ENCODE measurements at regions not wholly inside any gene's neighbourhood (a gene's known extent, or its start where the extent isn't known, plus 50 kb on each side); places are given as distances from the start of the nearest gene placed in this dataset.

DNA sequence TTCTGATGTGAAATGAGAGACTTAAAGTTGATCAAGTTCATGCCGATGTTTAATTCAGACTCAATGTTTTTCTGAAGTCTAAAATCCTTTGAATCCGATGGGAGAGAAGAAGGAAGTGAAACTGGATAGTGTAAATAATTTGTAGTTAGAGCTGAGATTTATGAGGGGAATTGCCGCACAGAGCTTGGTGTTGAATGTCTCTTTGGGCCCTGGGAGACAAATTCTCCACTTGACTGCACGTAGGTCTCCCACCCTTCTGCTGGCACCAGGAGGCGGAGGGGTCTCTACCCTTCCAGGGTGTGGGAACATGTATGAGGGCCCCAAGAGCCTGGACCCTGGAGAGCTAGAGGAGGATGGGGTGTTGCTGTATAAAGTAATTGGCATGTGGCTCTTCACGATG lies 140.8 kb upstream of the SERP2 start:
- Histone ChIP-seq H2BK5ac (ENCODE audit: insufficient read length, low read length) (no peak overlapping the region), H3K18ac (ENCODE audit: insufficient read length, low read depth, low read length) (no peak overlapping the region), H4K8ac (replicated peaks; ENCODE audit: insufficient read length, low read depth, low read length) (no peak overlapping the region), H2BK120ac (ENCODE audit: low read depth, low read length, poor library complexity, severe bottlenecking) (no peak overlapping the region), H2AK5ac (ENCODE audit: insufficient read length, low read length) (no peak overlapping the region), H3K79me1 (ENCODE audit: insufficient read depth, low read depth, low read length, poor library complexity, severe bottlenecking) (no peaks in the 10 kb centered on the region), H3K56ac (ENCODE audit: insufficient read length, low read depth, low read length) (no peak overlapping the region), H4K91ac (ENCODE audit: insufficient read length, low read depth, low read length) (no peak overlapping the region), H2BK20ac (ENCODE audit: low read depth, low read length, poor library complexity, severe bottlenecking) (no peak overlapping the region), H3K27me3 (ENCODE audit: insufficient read depth, low read length) (no peaks in the 10 kb centered on the region), H3T11ph (ENCODE audit: low read length) (no peak overlapping the region), H3K27ac (ENCODE audit: insufficient read length, low read depth, low read length) (no peak overlapping the region), H3K4me1 (ENCODE audit: insufficient read depth, low read length) (peaks cover 6% of the 10 kb centered on the region), H3K4me2 (ENCODE audit: insufficient read depth, insufficient read length, low read length) (no peak overlapping the region), H2BK15ac (ENCODE audit: low read depth, low read length) (no peak overlapping the region), H3K14ac (ENCODE audit: insufficient read depth, low read length) (no peak overlapping the region), H4K5ac (ENCODE audit: insufficient read length, low read depth, low read length) (no peak overlapping the region), H3K9me3 (ENCODE audit: control insufficient read depth, low read depth, low read length) (no peaks in the 10 kb centered on the region), H4K20me1 (ENCODE audit: control insufficient read depth, insufficient read depth, insufficient read length) (no peaks in the 10 kb centered on the region), H3K23ac (ENCODE audit: insufficient read length, low read depth, low read length) (no peak overlapping the region), H2AFZ (ENCODE audit: low read length) (no peak overlapping the region), H3K23me2 (ENCODE audit: insufficient read length, low read depth, low read length, poor library complexity, severe bottlenecking) (peaks cover 4% of the 10 kb centered on the region), H3K9ac (ENCODE audit: extremely low read depth, insufficient read length, low read length) (no peak overlapping the region), H2BK12ac (ENCODE audit: insufficient read length, low read depth, low read length) (no peak overlapping the region), H3K4ac (ENCODE audit: low read depth, low read length) (no peak overlapping the region), H3K79me2 (ENCODE audit: insufficient read depth, low read length) (no peaks in the 10 kb centered on the region)
- Mint-ChIP-seq H3K36me3 (ENCODE audit: insufficient read depth in 1 of 3, low read depth in 3 of 3) (peaks cover 0 to 4% (median 0%) of the 10 kb centered on the region in 3 experiments; a peak in 1 of 7 replicates), H3K4me3 (no peak overlapping the region), H3K27ac (peak overlapping the region in 2 of 3 experiments; percentile 0 to 24; a peak in 1 of 7 replicates), H3K9me3 (no peaks in the 10 kb centered on the region), H3K4me1 (peaks cover 13 to 16% of the 10 kb centered on the region in 2 experiments), H3K27me3 (ENCODE audit: low read depth) (no peaks in the 10 kb centered on the region; the same call in 1 of the 2 replicates)
- no peak for DNase-seq
- no CpG with 5 or more reads among the region's 6 CpGs for WGBS (ENCODE audit: extremely low coverage, insufficient read length, low lambda C conversion rate)
- TF ChIP-seq, protein P1, sequence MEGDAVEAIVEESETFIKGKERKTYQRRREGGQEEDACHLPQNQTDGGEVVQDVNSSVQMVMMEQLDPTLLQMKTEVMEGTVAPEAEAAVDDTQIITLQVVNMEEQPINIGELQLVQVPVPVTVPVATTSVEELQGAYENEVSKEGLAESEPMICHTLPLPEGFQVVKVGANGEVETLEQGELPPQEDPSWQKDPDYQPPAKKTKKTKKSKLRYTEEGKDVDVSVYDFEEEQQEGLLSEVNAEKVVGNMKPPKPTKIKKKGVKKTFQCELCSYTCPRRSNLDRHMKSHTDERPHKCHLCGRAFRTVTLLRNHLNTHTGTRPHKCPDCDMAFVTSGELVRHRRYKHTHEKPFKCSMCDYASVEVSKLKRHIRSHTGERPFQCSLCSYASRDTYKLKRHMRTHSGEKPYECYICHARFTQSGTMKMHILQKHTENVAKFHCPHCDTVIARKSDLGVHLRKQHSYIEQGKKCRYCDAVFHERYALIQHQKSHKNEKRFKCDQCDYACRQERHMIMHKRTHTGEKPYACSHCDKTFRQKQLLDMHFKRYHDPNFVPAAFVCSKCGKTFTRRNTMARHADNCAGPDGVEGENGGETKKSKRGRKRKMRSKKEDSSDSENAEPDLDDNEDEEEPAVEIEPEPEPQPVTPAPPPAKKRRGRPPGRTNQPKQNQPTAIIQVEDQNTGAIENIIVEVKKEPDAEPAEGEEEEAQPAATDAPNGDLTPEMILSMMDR (conservative IDR thresholded peaks at IDR 0.05), result no peak

Data from H9 (cell line).